Keratinocyte (primary cell): ENCODE measurements at regions not wholly inside any gene's neighbourhood (a gene's known extent, or its start where the extent isn't known, plus 50 kb on each side); places are given as distances from the start of the nearest gene placed in this dataset.

ENCODE experiments used
- EZH2 ChIP-seq: IDR thresholded peaks from one replicate; pipeline ENCODE4 v1.6.1; 2012; ENCODE audit warnings: inconsistent platforms, mild to moderate bottlenecking, low read length, moderate library complexity
- TF ChIP-seq, protein P1 (sequence below), 3 experiments: IDR thresholded peaks in 1 of 3; conservative IDR thresholded peaks in 1 of 3; optimal IDR thresholded peaks in 1 of 3; 2 replicates in 2 of 3; 3 replicates in 1 of 3; pipeline versions ENCODE3 to v1.5.1; 2011; ENCODE audit warnings: low read length in 3 of 3, mild to moderate bottlenecking in 3 of 3, moderate library complexity in 2 of 3, control low read depth in 1 of 3, inconsistent platforms in 1 of 3; ENCODE audit not compliant: insufficient read depth in 2 of 3; ENCODE audit errors: extremely low read depth in 1 of 3

DNA sequence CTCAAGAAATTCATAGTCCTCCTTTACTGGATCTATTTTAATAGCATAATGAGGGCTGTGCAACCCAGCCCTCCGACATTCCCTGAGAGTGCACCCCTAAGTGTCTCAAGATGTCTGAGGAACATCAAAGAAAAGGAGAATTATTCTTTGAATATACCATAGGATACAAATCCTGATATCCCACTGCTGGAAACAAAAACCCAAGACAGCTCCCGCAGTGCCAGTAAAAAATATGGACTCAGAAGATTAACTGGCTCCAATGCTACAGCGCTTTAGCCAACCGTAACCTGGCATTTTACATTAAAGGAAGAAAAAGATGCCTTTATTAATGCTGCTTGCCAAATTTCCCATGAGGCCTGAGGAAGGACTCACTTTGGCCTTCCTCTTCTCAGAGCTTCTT lies 168.4 kb downstream of the TTC32 start:
- TF ChIP-seq, protein P1, sequence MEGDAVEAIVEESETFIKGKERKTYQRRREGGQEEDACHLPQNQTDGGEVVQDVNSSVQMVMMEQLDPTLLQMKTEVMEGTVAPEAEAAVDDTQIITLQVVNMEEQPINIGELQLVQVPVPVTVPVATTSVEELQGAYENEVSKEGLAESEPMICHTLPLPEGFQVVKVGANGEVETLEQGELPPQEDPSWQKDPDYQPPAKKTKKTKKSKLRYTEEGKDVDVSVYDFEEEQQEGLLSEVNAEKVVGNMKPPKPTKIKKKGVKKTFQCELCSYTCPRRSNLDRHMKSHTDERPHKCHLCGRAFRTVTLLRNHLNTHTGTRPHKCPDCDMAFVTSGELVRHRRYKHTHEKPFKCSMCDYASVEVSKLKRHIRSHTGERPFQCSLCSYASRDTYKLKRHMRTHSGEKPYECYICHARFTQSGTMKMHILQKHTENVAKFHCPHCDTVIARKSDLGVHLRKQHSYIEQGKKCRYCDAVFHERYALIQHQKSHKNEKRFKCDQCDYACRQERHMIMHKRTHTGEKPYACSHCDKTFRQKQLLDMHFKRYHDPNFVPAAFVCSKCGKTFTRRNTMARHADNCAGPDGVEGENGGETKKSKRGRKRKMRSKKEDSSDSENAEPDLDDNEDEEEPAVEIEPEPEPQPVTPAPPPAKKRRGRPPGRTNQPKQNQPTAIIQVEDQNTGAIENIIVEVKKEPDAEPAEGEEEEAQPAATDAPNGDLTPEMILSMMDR (optimal IDR thresholded peaks at IDR 0.05 in 1 of 3, IDR thresholded peaks at IDR 0.05 in 1 of 3, conservative IDR thresholded peaks at IDR 0.05 in 1 of 3; ENCODE audit: extremely low read depth in 1 of 3, insufficient read depth in 2 of 3, low read length in 3 of 3): no peak
- no peak for TF ChIP-seq EZH2
